HG02840 (cell line): ENCODE measurements at regions not wholly inside any gene's neighbourhood (a gene's known extent, or its start where the extent isn't known, plus 50 kb on each side); places are given as distances from the start of the nearest gene placed in this dataset.
"Not testable (repeated sequence)": the region's sequence is repeated elsewhere in the genome, so short reads cannot be mapped to it uniquely, and the experiment has no call there.

ENCODE experiments used
- ATAC-seq: cut with Tn5 transposase; IDR thresholded peaks from one replicate; pipeline ENCODE4 v1.9.1; 2021; ENCODE audit warnings: mild to moderate bottlenecking, moderate library complexity, moderate number of reproducible peaks; ENCODE audit not compliant: unreplicated experiment, low FRiP score

DNA sequence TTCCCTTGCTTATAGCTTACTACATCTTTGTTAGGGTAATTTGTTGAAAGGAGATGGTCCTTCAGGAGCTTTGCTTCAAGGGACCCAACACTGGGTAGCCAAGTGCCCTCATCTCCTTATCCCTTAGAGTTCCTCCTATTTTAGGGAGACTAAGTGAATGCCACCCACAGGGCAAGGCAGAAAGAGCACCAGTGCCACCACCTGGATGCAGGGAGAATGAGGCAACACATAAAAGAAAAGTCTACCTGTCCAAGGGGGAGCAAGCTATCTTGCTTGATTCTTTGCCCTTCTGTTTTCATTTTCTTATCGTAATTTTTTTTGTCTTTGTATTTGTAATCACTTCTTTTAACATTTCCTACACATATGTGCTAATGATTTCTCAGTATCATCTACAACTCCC, 205.5 kb downstream of the NPR3 start:
- ATAC-seq, result no peak

DNA sequence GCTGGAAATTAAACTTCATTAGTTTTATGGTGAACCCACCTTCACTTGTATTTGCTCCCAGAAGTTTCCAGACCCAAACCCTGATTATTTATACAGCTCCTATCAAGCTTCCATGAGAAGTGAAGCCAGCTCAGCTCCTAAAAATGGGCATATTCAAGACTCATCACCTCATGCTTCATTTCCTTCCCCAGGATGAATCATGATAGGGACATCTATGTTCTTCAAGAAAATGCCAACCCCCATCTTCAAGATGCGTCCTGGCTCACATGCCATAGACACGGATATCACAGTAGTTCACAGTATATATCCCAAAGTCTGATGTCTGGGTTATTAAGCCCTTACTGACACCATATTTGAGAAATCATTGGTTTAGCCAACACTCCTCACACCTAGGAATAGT, 217.6 kb downstream of the NPR3 start:
- no peak for ATAC-seq

GRCh38 chr5:32931438-32931837, 220.3 kb downstream of the NPR3 start:
- ATAC-seq, result not testable (repeated sequence)

DNA sequence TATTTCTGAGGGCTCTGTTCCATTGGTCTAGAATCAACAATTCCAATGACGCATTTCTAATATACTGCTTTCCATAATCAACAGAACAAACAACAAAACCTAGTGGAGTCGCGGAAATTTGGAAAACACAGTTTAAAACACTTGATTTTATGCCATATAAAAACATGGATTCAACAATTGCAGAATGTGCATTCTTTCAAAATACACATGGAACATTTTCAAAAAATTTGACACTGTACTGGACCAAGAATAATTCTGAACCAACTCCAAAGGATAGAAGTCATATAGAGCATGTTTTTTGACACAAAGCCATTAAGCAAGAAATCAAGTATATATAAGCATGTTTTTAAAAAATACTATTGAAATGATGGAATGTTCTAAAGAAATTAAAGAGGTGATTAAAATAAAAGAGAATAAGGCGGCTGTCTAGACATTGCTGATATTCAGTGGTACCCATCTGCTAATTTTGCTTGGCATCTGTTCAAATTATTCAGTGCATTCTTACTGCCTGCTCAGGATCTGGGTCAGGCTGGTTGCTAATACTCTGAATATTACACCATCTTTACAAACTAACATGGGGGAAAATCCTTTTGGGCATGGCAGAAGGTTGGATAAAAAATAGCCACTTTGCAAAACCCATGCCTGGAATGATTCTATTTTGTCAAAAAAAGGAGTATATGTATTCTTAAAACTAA, 221.3 kb downstream of the NPR3 start:
- no peak for ATAC-seq

DNA sequence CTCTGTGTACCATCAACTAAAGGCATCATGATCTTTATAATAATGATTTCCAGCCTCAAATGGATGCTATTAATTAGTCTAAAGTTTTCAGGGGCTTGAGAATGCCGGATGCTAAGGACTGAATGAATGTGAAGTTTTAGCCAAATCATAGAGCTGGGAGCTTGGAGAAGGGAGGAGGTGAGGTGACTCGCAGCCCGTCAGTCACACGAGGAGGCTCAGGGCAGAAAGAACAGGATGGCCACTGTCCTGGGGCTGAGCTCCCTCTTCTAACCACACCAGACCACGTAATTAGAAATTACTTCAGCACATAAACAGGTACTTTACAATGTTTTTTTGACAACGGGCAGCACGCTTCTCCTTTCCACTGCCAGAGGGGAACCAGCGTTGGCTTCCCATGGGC, 222.6 kb downstream of the NPR3 start:
- no peak for ATAC-seq

- no peak for ATAC-seq
Observed at GRCh38 chr5:32934529-32934928, 223.4 kb downstream of the NPR3 start.

GRCh38 chr5:32935283-32935682, 224.2 kb downstream of the NPR3 start:
- no peak for ATAC-seq

GRCh38 chr5:32936329-32936728, 225.2 kb downstream of the NPR3 start:
- no peak for ATAC-seq

DNA sequence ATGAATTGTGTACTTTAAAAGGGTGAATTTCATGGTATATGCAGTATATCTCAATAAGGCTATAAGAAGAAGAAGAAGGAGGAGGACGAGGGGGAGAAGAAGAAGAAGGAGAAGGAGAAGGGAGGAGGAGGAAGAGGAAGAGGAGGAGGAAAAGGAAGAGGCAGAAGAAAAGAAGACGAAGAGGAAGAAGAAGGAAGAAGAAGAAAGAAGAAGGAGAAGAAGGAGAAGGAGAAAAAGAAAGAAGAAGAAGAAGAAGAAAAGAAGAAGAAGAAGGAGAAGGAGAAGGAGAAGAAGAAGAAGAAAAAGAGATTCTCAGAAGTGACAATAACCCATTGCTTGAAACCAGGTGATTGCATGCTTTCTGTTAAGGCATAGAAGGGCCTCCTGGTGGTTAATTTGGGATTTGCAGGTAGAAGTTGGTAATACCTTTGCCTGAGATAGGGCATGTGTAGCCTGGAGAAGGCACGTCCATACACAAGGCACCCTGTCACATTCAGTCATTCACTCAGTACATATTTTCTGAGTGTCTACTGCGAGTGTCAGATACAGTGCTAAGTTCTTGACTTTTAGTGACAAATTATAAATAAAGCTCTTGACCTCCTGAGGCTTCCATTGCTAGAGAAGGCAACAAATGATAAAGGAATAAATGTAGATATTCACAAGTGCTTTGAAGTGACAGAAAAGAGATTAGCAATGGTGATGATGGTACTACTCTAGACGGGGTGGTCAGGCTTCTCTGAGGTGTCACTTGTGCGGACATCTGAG, 231.3 kb downstream of the NPR3 start:
- no peak for ATAC-seq

GRCh38 chr5:32949286-32949970, 238.3 kb downstream of the NPR3 start:
- ATAC-seq, result no peak

DNA sequence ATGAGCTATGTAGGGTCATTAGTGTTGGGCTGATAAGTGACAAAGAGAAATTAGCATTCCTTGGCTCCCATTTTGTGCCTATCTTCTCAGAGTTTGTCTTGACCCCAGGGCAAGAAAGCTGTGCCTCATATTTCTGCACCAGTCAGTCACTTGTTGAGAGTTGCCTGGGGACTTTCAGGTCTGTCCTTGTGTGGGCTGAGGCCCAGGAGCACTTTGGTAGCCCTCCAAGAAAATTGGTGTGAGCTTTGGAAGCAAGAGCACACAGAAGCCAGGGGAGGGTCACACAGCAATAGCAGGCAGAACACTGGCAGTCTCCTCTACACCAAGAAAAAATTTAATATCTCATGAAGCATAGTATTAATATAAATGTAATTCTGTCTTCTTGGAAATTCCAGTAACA, 239.9 kb downstream of the NPR3 start:
- no peak for ATAC-seq

DNA sequence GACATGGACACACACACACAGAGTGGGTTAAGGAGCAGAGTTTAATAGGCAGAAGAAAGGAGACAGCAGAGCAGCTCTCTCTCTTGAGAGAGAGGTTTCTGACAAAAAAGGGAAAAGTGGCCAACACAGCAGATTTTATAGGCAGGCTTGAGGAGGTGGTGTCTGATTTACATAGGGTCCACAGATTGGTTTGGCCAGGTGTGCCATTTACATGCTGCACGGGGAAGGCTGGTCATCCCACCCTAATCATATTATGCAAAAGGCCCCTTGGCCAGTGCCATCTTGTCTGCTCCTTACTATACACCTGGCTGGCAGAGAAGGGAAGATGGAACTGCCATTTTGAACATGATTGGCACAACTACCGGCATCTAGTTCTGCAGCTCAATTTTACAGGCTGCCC, 240.8 kb downstream of the NPR3 start:
- no peak for ATAC-seq

GRCh38 chr5:32952421-32952820, 241.3 kb downstream of the NPR3 start:
- not testable (repeated sequence) for ATAC-seq

GRCh38 chr5:32953694-32954093, 242.6 kb downstream of the NPR3 start:
- no peak for ATAC-seq

GRCh38 chr5:32955814-32956213, 244.7 kb downstream of the NPR3 start:
- ATAC-seq, result no peak

DNA sequence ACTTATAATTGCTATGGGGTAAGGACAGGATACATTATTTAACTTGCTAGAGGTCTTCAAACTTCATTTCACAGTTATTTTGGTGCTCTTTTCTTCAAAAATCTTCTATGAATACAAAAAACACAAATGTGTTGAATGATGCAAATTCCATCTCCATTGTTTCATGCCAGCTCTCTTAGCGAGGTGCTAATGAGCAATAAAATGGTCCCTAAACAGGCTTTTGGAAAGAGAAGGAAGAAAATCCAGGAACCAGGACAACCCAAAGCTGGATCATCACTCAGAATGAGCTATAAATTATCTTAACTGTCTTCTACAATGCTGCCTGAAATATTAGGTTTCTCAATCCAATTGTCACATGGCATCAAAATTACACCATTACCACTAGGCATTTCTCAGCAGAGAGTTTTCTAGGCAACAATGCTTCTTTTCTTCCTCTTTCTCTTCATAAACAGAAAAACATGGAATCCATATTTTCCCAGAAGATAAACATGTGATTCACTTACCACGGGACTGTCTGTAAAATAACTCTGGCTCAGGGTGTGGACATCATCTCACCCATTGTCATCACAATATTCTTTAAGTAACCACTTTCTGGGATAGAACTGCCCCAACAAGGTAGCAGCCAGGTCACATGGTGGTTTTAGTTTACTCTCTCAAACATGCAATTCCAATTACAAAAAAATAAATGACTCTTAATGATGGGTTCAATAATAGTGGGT, 249.4 kb downstream of the NPR3 start:
- no peak for ATAC-seq

- no peak for ATAC-seq
Observed at GRCh38 chr5:32961059-32961415, 249.9 kb downstream of the NPR3 start.

GRCh38 chr5:32964261-32964660, 253.1 kb downstream of the NPR3 start:
- ATAC-seq, result no peak

GRCh38 chr5:32973646-32974045, 262.5 kb downstream of the NPR3 start:
- ATAC-seq, result no peak

- ATAC-seq, result no peak
Observed at GRCh38 chr5:32975656-32976375, 264.7 kb downstream of the NPR3 start.
